ENCODE measurements at regions not wholly inside any gene's neighbourhood (a gene's known extent, or its start where the extent isn't known, plus 50 kb on each side); places are given as distances from the start of the nearest gene placed in this dataset.

- WGBS, 2 donors (ENCODE audit: low coverage in 1 of 2), result 80 to 81% methylated on average over 2 of the region's 2 CpGs
- no peak for DNase-seq
- in situ Hi-C loops (cut with MboI; ENCODE audit: low pct_ligation_motif_present in 1 of 4, low pct_unique_long_range_greater_than_20kb in 1 of 4, low sequenced_read_pairs in 3 of 4), result no loop called here
Measured at GRCh38 chr18:59767732-59768131, 70.5 kb upstream of the CCBE1 start.

GRCh38 chr18:59765343-59765742, 68.1 kb upstream of the CCBE1 start:
- Histone ChIP-seq H3K9me3 (no peaks in the 10 kb centered on the region), H3K27me3 (no peaks in the 10 kb centered on the region), H3K4me1 (no peaks in the 10 kb centered on the region), H3K36me3 (no peaks in the 10 kb centered on the region), H3K27ac (no peak overlapping the region), H3K4me3 (no peak overlapping the region)
- no peak for TF ChIP-seq POLR2AphosphoS5 (IDR thresholded peaks at IDR 0.05)
- no peak for TF ChIP-seq EP300 (IDR thresholded peaks at IDR 0.05; ENCODE audit: low read depth)
- TF ChIP-seq CTCF (IDR thresholded peaks at IDR 0.05), result no peak
- no peak for TF ChIP-seq POLR2A (IDR thresholded peaks at IDR 0.05)
- intact Hi-C loops (cut with DNase I; ENCODE audit: low total_unique reads) (no loop called here), in situ Hi-C loops (cut with MboI; ENCODE audit: low pct_ligation_motif_present in 1 of 4, low pct_unique_long_range_greater_than_20kb in 1 of 4, low sequenced_read_pairs in 3 of 4) (no loop called here)
- DNase-seq, result no peak
- WGBS, 2 donors (ENCODE audit: low coverage in 1 of 2), result 83% methylated on average over 4 of the region's 4 CpGs

More at GRCh38 chr18:59767732-59768131, 70.5 kb upstream of the CCBE1 start:
- H3K27ac ChIP-seq, result no peak overlapping the region
- intact Hi-C loops (cut with DNase I; ENCODE audit: low total_unique reads), result no loop called here
- no peaks in the 10 kb centered on the region for H3K9me3 ChIP-seq
- no peaks in the 10 kb centered on the region for H3K4me1 ChIP-seq
- H3K27me3 ChIP-seq, result no peaks in the 10 kb centered on the region
- no peaks in the 10 kb centered on the region for H3K36me3 ChIP-seq
- H3K4me3 ChIP-seq, result no peak overlapping the region
- TF ChIP-seq POLR2AphosphoS5 (IDR thresholded peaks at IDR 0.05) (no peak), POLR2A (IDR thresholded peaks at IDR 0.05) (no peak), EP300 (IDR thresholded peaks at IDR 0.05; ENCODE audit: low read depth) (no peak), CTCF (IDR thresholded peaks at IDR 0.05) (no peak)

- in situ Hi-C loops (cut with MboI; ENCODE audit: low pct_ligation_motif_present in 1 of 4, low pct_unique_long_range_greater_than_20kb in 1 of 4, low sequenced_read_pairs in 3 of 4) (no loop called here), intact Hi-C loops (cut with DNase I; ENCODE audit: low total_unique reads) (no loop called here)
- no peaks in the 10 kb centered on the region for H3K4me1 ChIP-seq
- H3K27me3 ChIP-seq, result no peaks in the 10 kb centered on the region
- H3K36me3 ChIP-seq, result no peaks in the 10 kb centered on the region
- DNase-seq, result no peak
- no peak overlapping the region for H3K4me3 ChIP-seq
- H3K27ac ChIP-seq, result no peak overlapping the region
- H3K9me3 ChIP-seq, result no peaks in the 10 kb centered on the region
- 55 to 75% methylated on average over 4 of the region's 4 CpGs for WGBS, 2 donors (ENCODE audit: low coverage in 1 of 2)
- no peak for TF ChIP-seq POLR2A (IDR thresholded peaks at IDR 0.05)
- no peak for TF ChIP-seq CTCF (IDR thresholded peaks at IDR 0.05)
- no peak for TF ChIP-seq POLR2AphosphoS5 (IDR thresholded peaks at IDR 0.05)
- TF ChIP-seq EP300 (IDR thresholded peaks at IDR 0.05; ENCODE audit: low read depth), result no peak
Measured at GRCh38 chr18:59764281-59764680, 67.1 kb upstream of the CCBE1 start.

GRCh38 chr18:59763541-59764136, 66.4 kb upstream of the CCBE1 start:
- intact Hi-C loops (cut with DNase I; ENCODE audit: low total_unique reads), result no loop called here
- TF ChIP-seq POLR2A (IDR thresholded peaks at IDR 0.05) (no peak), CTCF (IDR thresholded peaks at IDR 0.05) (no peak), POLR2AphosphoS5 (IDR thresholded peaks at IDR 0.05) (no peak), EP300 (IDR thresholded peaks at IDR 0.05; ENCODE audit: low read depth) (no peak)
- no peak overlapping the region for H3K4me3 ChIP-seq
- H3K4me1 ChIP-seq, result no peaks in the 10 kb centered on the region
- H3K27me3 ChIP-seq, result no peaks in the 10 kb centered on the region
- WGBS, 2 donors (ENCODE audit: low coverage in 1 of 2), result 61 to 80% methylated on average over 2 of the region's 2 CpGs
- no peaks in the 10 kb centered on the region for H3K36me3 ChIP-seq
- no peaks in the 10 kb centered on the region for H3K9me3 ChIP-seq
- no peak overlapping the region for H3K27ac ChIP-seq
- in situ Hi-C loops (cut with MboI; ENCODE audit: low pct_ligation_motif_present in 1 of 4, low pct_unique_long_range_greater_than_20kb in 1 of 4, low sequenced_read_pairs in 3 of 4), result no loop called here
- no peak for DNase-seq
